Epithelial cell of proximal tubule (primary cell): ENCODE measurements at regions not wholly inside any gene's neighbourhood (a gene's known extent, or its start where the extent isn't known, plus 50 kb on each side); places are given as distances from the start of the nearest gene placed in this dataset.

Source experiments
- DNase-seq: peaks from one replicate; pipeline ENCODE4 v3.0.0-alpha.2; 2011; ENCODE audit warnings: low read depth
- H3K4me3 ChIP-seq: 2 replicates; pipeline ENCODE4 v1.5.1; 2011; ENCODE audit warnings: low read depth, mild to moderate bottlenecking, low read length
- CTCF ChIP-seq: conservative IDR thresholded peaks from 2 replicates; pipeline ENCODE4 v1.5.1; 2012; ENCODE audit warnings: low read depth, mild to moderate bottlenecking, low read length

- TF ChIP-seq CTCF, result no peak
- no peak overlapping the region for H3K4me3 ChIP-seq
- no peak for DNase-seq
Measured at GRCh38 chr2:155080373-155080772, 381.9 kb downstream of the KCNJ3 start.

GRCh38 chr2:155070489-155070888 is 372.0 kb downstream of the KCNJ3 start:
- no peak overlapping the region for H3K4me3 ChIP-seq
- DNase-seq, result no peak
- no peak for TF ChIP-seq CTCF

GRCh38 chr2:155062922-155063258 is 364.4 kb downstream of the KCNJ3 start:
- TF ChIP-seq CTCF, result no peak
- DNase-seq, result no peak
- H3K4me3 ChIP-seq, result no peak overlapping the region

- TF ChIP-seq CTCF, result no peak
- no peak overlapping the region for H3K4me3 ChIP-seq
- no peak for DNase-seq
Measured at GRCh38 chr2:155062250-155062921, 363.9 kb downstream of the KCNJ3 start.

- TF ChIP-seq CTCF, result no peak
- no peak for DNase-seq
- H3K4me3 ChIP-seq, result no peak overlapping the region
Measured at GRCh38 chr2:155060896-155061295, 362.4 kb downstream of the KCNJ3 start.

GRCh38 chr2:155054712-155055111 is 356.2 kb downstream of the KCNJ3 start:
- no peak for TF ChIP-seq CTCF
- no peak for DNase-seq
- no peak overlapping the region for H3K4me3 ChIP-seq

- H3K4me3 ChIP-seq, result no peak overlapping the region
- no peak for TF ChIP-seq CTCF
- DNase-seq, result no peak
Measured at GRCh38 chr2:155043097-155043496, 344.6 kb downstream of the KCNJ3 start.
